ENCODE measurements at regions not wholly inside any gene's neighbourhood (a gene's known extent, or its start where the extent isn't known, plus 50 kb on each side); places are given as distances from the start of the nearest gene placed in this dataset.

- Mint-ChIP-seq H3K36me3 (no peaks in the 10 kb centered on the region), H3K27ac (no peak overlapping the region), H3K9me3 (peaks cover 2% of the 10 kb centered on the region), H3K4me1 (peaks cover 15% of the 10 kb centered on the region), H3K4me3 (no peak overlapping the region), H3K27me3 (ENCODE audit: low read depth) (no peaks in the 10 kb centered on the region)
- TF ChIP-seq TEAD4 (CRISPR knock-in tag; IDR thresholded peaks at IDR 0.05) (no peak), ETV6 (CRISPR knock-in tag; IDR thresholded peaks at IDR 0.05) (no peak), ZNF512 (CRISPR knock-in tag; IDR thresholded peaks at IDR 0.05; ENCODE audit: borderline replicate concordance) (no peak)
- ChIA-PET CTCF (no interaction called here), POLR2A (no interaction called here)
- ATAC-seq (no peak), DNase-seq (ENCODE audit: low spot score) (no peak)
These were observed 59.9 kb upstream of the ARRDC3 start for GRCh38 chr5:91443023-91443422.

GRCh38 chr5:91441082-91441481 is 58.0 kb upstream of the ARRDC3 start:
- DNase-seq (ENCODE audit: low spot score) = no peak
- H3K27ac Mint-ChIP-seq = no peak overlapping the region
- H3K36me3 Mint-ChIP-seq = no peaks in the 10 kb centered on the region
- H3K9me3 Mint-ChIP-seq = no peaks in the 10 kb centered on the region
- peaks cover 18% of the 10 kb centered on the region for H3K4me1 Mint-ChIP-seq
- H3K27me3 Mint-ChIP-seq (ENCODE audit: low read depth) = no peaks in the 10 kb centered on the region
- ChIA-PET CTCF (interaction anchor here (2.8 kb wide), 1 partner anchor 22 kb away, joined by 11 read pairs; no protein-coding TSS in a partner anchor), POLR2A (no interaction called here)
- ATAC-seq = no peak
- H3K4me3 Mint-ChIP-seq = no peak overlapping the region
- TF ChIP-seq ZNF219 (CRISPR knock-in tag; IDR thresholded peaks at IDR 0.05; ENCODE audit: borderline replicate concordance) (no peak), E2F5 (CRISPR knock-in tag; IDR thresholded peaks at IDR 0.05) (no peak), ZSCAN18 (CRISPR knock-in tag; IDR thresholded peaks at IDR 0.05) (no peak), SP1 (CRISPR knock-in tag; conservative IDR thresholded peaks at IDR 0.05) (no peak), USF2 (CRISPR knock-in tag; IDR thresholded peaks at IDR 0.05) (no peak), NR3C1 (CRISPR knock-in tag; conservative IDR thresholded peaks at IDR 0.05; ENCODE audit: low read depth) (no peak), ZNF532 (CRISPR knock-in tag; IDR thresholded peaks at IDR 0.05; ENCODE audit: borderline replicate concordance) (no peak), CDX4 (CRISPR knock-in tag; IDR thresholded peaks at IDR 0.05; ENCODE audit: borderline replicate concordance) (no peak), ZNF512 (CRISPR knock-in tag; IDR thresholded peaks at IDR 0.05; ENCODE audit: borderline replicate concordance) (no peak), FOXK1 (CRISPR knock-in tag; IDR thresholded peaks at IDR 0.05) (no peak), ZNF281 (CRISPR knock-in tag; IDR thresholded peaks at IDR 0.05) (no peak), AR (CRISPR knock-in tag; IDR thresholded peaks at IDR 0.05) (no peak), ZNF396 (CRISPR knock-in tag; IDR thresholded peaks at IDR 0.05; ENCODE audit: borderline replicate concordance) (no peak), ELF4 (CRISPR knock-in tag; IDR thresholded peaks at IDR 0.05; ENCODE audit: low read depth) (no peak), CREB1 (CRISPR knock-in tag; IDR thresholded peaks at IDR 0.05) (no peak)
